ENCODE measurements at regions not wholly inside any gene's neighbourhood (a gene's known extent, or its start where the extent isn't known, plus 50 kb on each side); places are given as distances from the start of the nearest gene placed in this dataset.

DNA sequence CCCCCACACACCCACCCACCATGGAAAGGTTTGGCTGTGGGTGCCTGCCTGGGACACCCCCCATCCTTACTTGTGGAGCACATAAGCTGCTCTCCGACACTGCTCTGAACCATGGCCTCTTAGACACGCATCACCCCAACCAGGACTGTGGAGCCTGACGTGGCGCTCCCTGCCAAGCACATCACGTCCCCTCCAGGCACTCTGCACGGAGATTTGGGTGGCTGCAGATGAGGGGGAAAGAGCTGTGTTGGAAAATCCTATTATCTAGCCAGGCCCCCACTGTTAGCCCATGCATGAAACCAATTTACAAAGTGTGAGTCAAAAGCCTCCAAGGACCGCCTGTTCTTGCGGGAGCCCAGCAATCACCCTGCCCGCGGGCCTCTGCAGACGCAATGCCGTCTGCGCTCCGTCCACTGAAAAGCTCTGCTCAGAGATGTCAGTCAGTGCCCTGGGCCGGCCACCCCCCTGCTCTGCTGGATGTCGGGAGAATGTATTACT is 163.4 kb upstream of the NECTIN1 start:
- intact Hi-C loops (cut with DNase I) = no loop called here
- no peak for TF ChIP-seq POLR2A (IDR thresholded peaks at IDR 0.05)
- TF ChIP-seq, protein P1, sequence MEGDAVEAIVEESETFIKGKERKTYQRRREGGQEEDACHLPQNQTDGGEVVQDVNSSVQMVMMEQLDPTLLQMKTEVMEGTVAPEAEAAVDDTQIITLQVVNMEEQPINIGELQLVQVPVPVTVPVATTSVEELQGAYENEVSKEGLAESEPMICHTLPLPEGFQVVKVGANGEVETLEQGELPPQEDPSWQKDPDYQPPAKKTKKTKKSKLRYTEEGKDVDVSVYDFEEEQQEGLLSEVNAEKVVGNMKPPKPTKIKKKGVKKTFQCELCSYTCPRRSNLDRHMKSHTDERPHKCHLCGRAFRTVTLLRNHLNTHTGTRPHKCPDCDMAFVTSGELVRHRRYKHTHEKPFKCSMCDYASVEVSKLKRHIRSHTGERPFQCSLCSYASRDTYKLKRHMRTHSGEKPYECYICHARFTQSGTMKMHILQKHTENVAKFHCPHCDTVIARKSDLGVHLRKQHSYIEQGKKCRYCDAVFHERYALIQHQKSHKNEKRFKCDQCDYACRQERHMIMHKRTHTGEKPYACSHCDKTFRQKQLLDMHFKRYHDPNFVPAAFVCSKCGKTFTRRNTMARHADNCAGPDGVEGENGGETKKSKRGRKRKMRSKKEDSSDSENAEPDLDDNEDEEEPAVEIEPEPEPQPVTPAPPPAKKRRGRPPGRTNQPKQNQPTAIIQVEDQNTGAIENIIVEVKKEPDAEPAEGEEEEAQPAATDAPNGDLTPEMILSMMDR (IDR thresholded peaks at IDR 0.05) = no peak
- no peak for TF ChIP-seq POLR2AphosphoS5 (IDR thresholded peaks at IDR 0.05; ENCODE audit: insufficient read depth in 1 of 2, low read depth in 1 of 2)
- Histone ChIP-seq H3K4me3 (no peak overlapping the region), H3K27ac (no peak overlapping the region), H3K27me3 (no peaks in the 10 kb centered on the region), H3K9me3 (no peaks in the 10 kb centered on the region), H3K36me3 (no peaks in the 10 kb centered on the region), H3K4me1 (no peaks in the 10 kb centered on the region)
- DNase-seq (ENCODE audit: extremely low spot score in 2 of 2) = no peak

DNA sequence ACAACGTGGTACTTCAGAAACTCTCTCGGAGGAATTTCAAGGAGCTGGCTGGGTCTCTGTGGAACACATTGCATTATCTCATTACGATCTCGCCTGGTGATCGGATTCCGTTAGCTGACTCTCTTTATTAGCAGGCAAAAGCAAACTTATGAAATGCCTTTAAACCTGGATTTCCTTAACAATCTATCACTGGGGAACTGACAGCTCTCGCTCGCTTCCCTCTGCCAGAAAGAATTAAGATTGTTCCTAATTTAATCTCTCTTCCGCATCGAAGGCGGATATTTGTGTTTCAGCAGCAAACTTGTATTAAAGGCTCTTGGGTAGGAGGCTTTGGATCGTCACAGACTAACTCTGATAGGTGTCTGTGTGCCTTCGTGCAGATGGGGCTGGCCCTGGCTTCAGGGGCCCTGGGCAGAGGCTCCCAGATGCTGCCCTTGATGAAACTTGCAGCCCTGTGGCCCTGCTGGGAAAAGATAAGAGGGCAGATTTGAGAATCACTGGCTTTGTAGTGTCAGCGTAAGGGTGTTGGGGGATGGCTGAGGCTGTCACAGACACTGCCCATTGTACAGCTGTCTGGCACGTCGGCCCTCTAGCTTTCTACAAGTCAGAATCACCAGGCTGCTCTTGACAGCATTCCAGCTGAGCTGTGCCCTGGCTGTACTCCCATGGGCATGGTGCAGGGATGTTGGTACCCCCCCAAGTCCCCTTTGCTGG is 162.2 kb upstream of the NECTIN1 start:
- no peak overlapping the region for H3K27ac ChIP-seq
- no peak overlapping the region for H3K4me3 ChIP-seq
- no peaks in the 10 kb centered on the region for H3K4me1 ChIP-seq
- no peaks in the 10 kb centered on the region for H3K9me3 ChIP-seq
- TF ChIP-seq POLR2A (IDR thresholded peaks at IDR 0.05) = no peak
- DNase-seq (ENCODE audit: extremely low spot score in 2 of 2) = no peak
- no peaks in the 10 kb centered on the region for H3K27me3 ChIP-seq
- no peaks in the 10 kb centered on the region for H3K36me3 ChIP-seq
- intact Hi-C loops (cut with DNase I) = no loop called here

DNA sequence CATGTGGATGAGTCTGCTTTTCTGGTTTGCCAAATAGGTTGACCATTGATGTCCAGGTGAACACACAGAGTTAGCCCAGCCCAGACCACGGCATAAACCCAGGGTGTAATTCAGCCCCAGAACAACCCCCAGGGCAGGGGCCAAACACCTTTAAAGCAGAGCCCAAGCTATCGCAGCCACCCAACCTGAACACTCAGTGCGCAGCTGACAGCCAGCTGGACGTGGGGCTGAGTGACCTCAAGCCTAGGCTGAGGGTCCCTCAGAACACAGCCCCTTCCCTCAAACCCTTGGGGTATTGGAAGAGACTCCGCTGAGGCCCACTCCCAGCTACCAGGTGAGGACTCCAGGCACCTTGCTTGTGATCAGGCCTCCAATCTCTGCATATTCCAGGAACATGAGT is 161.5 kb upstream of the NECTIN1 start:
- Histone ChIP-seq H3K4me3 (no peak overlapping the region), H3K36me3 (no peaks in the 10 kb centered on the region), H3K9me3 (no peaks in the 10 kb centered on the region), H3K27ac (no peak overlapping the region), H3K4me1 (no peaks in the 10 kb centered on the region), H3K27me3 (no peaks in the 10 kb centered on the region)
- TF ChIP-seq, protein P1 (IDR thresholded peaks at IDR 0.05) = no peak
- TF ChIP-seq POLR2AphosphoS5 (IDR thresholded peaks at IDR 0.05; ENCODE audit: insufficient read depth in 1 of 2, low read depth in 1 of 2) = no peak
- no peak for TF ChIP-seq POLR2A (IDR thresholded peaks at IDR 0.05)
- intact Hi-C loops (cut with DNase I) = no loop called here
- DNase-seq (ENCODE audit: extremely low spot score in 2 of 2) = no peak

DNA sequence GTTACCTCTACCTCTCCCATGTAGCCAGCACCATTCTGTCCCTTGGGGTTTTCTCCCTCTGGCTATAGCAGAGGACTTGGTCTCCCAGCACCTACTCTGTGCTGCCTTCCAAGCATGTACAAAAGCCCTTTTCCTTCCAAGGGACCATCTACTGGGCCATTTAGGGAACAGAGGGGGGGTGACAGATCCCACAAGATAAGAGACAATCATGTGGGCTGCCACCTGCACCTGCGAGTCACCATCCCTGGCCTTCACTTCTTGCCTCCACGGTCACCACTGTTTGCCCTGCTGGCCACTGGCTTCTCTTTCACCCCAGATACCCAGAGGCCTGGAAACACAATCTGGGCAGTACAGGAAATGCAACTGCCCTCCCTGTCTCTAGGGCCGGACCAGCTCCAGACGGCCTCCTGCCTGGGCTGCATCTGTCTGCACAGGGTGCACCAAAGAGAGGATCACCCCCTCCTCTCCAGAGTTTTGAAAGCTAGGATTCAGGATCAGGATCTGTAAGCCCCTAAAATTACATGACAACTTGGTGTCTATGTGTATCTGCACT is 160.8 kb upstream of the NECTIN1 start:
- TF ChIP-seq POLR2AphosphoS5 (IDR thresholded peaks at IDR 0.05; ENCODE audit: insufficient read depth in 1 of 2, low read depth in 1 of 2) (no peak), POLR2A (IDR thresholded peaks at IDR 0.05) (no peak)
- TF ChIP-seq, protein P1 (IDR thresholded peaks at IDR 0.05) = no peak
- no peaks in the 10 kb centered on the region for H3K9me3 ChIP-seq
- H3K27me3 ChIP-seq = no peaks in the 10 kb centered on the region
- H3K4me1 ChIP-seq = no peaks in the 10 kb centered on the region
- intact Hi-C loops (cut with DNase I) = no loop called here
- no peak for DNase-seq (ENCODE audit: extremely low spot score in 2 of 2)
- no peak overlapping the region for H3K27ac ChIP-seq
- H3K36me3 ChIP-seq = no peaks in the 10 kb centered on the region
- no peak overlapping the region for H3K4me3 ChIP-seq

DNA sequence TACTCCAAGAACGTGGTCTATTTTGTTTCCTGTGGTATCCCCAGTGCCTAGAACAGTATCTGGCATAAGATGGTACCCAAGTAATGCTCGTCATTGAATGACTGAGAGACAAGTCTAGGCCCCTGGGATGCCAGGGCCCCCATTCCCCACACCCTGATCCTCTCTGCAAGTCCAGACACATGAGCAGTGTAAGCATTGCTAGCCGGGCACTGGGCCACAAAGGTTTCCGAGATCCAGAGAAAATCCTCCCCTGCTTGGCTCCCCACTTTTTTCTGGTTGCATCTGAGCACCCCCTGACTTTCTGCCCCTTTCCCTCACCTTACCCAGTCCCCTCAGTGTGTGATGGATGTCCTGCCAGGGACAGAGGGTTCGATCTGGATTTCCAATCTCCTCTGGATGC is 160.1 kb upstream of the NECTIN1 start:
- Histone ChIP-seq H3K4me1 (no peaks in the 10 kb centered on the region), H3K27me3 (no peaks in the 10 kb centered on the region)
- intact Hi-C loops (cut with DNase I) = no loop called here

More for the DNA sequence above, 160.1 kb upstream of the NECTIN1 start:
- DNase-seq (ENCODE audit: extremely low spot score in 2 of 2) = no peak
- H3K36me3 ChIP-seq = no peaks in the 10 kb centered on the region
- TF ChIP-seq POLR2AphosphoS5 (IDR thresholded peaks at IDR 0.05; ENCODE audit: insufficient read depth in 1 of 2, low read depth in 1 of 2) (no peak), POLR2A (IDR thresholded peaks at IDR 0.05) (no peak)
- TF ChIP-seq, protein P1 (IDR thresholded peaks at IDR 0.05) = no peak
- H3K4me3 ChIP-seq = no peak overlapping the region
- H3K27ac ChIP-seq = no peak overlapping the region
- H3K9me3 ChIP-seq = no peaks in the 10 kb centered on the region
